HG03571 (cell line): ENCODE measurements at regions not wholly inside any gene's neighbourhood (a gene's known extent, or its start where the extent isn't known, plus 50 kb on each side); places are given as distances from the start of the nearest gene placed in this dataset.

Source experiments
- ATAC-seq: cut with Tn5 transposase; IDR thresholded peaks from one replicate; pipeline ENCODE4 v1.9.1; 2021; ENCODE audit not compliant: unreplicated experiment

DNA sequence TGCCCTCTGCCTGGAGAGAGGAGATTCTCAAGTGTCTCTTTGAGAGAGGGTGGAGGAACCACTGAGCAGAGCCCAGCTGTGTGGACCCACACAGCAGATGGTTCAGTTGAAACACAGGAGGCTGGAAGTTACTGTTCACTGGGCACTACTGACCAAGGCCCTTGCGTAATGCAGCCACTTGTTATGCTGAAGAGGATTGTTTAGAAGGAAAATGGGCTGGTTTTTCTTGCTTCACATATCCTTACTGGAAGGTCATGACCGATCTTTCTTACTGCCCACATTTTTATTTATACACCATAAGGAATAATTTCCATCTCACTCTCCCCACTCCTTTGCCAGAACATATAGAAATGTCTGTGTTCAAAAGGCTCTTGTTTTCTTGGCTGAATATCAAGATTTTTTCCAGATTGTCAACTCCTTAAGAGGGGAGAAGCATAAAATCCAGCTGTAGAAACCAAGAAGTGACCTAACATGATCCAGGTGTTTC lies 375.1 kb upstream of the DDHD1 start:
- no peak for ATAC-seq

DNA sequence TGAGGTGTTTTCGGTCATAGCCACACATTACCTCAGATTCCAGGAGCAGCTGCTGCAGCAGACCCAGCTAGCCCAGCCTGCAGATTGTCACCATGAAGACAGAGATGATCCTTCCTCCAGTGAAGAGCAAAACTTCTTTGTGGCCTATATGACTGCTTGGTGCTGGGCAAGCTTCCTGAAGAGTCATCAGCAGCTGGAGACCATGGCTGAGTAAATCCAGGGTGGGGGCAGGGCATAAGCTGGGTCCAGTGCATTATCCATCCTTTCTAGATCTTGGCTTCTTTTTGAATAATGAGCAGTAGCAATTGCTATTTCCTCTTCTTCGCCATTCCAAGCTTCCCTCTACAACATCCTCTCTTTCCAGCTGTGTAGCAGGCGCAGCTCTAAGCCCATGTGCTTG lies 373.1 kb upstream of the DDHD1 start:
- ATAC-seq: no peak

DNA sequence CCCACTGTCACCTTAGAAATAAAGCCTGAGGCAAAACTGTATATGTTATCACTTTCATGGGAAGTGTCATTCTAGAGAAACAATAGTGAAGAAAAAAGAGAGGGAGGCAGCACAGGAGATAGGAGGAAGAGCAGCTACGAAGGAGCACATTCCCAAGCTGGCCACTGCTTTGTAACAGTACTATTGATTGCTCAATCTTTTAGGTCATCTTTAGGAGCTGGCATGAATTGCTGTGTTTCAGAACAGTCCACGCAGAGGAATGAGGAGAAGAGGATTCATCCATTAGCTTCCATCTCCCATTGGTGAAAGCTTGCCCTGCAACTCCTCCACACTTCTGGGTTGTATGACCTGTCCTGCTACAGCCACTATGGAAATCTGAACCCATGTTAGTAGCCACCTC lies 372.5 kb upstream of the DDHD1 start:
- ATAC-seq: no peak

DNA sequence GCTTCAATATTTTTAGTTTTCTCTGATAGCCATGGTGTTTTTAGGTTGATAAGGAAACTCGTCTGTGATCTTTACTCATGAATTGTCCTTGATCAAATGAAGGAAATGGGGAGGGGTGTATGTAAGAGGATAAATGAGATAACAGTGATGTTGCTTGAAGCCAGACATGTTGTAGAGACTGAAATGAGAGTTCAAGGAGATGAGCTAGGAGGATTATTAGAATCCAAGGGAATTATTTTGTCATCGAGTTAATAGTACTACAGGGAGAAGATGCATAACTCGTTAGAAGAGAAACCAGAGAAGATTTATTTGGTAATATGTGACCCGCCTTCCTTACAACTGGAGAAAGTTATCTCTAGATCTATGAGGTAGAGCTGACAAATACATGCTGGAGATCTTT lies 371.3 kb upstream of the DDHD1 start:
- no peak for ATAC-seq

DNA sequence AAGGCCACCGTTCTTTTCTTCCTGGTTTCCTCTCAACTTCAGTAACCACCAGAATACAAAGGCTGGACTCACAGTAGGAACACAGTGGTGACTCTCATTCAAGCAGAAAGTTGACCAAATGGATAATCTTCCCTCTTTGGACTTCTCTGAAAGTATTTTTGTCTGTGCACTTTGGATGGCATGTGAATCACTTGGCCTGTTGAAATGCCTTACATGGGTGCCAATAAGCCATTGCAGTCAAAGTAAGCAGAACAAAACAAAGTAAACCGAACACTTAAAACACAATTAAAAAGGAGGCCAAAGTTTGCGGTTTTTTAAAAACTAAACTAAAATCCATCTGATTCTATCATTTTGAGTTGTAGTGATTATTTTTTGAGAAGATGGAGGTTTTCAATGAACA lies 370.1 kb upstream of the DDHD1 start:
- ATAC-seq: no peak

DNA sequence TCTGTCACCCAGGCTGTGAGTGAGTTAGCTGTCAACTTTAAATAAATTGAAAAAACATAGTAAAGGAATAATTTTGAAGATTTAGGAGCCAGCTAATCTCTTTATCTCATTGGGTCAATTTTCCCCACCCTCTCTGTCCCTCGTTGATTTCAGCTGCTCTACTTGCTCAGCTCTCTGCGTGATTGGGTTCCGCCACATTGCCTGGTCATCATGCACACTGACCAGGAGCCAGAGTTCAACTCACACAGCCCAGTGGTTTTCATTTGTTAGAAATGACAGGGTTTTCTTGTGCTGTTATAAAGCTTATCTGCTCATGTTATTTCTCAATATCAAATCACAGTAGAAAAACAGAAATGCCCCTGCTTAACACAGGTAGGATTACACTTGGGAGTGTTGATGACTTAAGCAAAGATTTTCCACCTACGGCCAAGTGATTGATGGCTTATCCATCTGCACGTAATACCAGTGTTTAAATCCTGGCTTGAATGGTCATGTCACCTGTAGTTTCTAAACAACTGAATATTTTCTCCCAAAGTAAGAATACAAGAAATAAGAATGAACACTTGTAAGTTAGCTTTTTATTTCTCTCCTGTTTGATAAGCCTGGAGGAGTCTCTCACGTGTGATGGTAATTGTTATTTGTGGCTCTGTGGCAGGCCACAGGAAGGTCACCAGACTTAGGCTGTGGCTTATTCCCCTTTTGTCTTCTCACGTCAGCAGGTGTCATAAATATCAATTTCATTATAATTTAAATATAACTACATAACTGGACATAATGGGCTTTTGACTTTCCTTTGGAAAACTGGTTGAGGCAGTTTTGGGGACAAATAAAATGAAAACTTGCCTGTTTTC lies 367.2 kb upstream of the DDHD1 start:
- ATAC-seq: no peak

DNA sequence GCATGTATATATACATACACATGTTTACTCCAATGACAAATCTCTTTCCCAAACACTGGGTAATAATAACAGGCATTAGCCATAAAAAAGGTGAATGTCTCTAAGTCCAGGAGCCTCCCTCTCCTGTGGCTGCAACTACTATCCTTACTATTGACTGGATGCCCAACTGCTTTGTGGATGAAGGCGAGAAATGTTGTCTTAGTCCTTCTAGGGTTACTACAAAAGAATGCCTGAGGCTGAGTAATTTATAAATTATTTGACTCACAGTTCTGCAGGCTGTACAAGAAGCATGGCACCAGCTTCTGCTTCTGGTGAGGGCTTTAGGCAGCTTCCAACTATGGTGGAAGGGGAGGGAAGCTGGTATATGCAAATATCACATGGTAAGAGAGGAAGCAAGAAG lies 366.0 kb upstream of the DDHD1 start:
- ATAC-seq: no peak

DNA sequence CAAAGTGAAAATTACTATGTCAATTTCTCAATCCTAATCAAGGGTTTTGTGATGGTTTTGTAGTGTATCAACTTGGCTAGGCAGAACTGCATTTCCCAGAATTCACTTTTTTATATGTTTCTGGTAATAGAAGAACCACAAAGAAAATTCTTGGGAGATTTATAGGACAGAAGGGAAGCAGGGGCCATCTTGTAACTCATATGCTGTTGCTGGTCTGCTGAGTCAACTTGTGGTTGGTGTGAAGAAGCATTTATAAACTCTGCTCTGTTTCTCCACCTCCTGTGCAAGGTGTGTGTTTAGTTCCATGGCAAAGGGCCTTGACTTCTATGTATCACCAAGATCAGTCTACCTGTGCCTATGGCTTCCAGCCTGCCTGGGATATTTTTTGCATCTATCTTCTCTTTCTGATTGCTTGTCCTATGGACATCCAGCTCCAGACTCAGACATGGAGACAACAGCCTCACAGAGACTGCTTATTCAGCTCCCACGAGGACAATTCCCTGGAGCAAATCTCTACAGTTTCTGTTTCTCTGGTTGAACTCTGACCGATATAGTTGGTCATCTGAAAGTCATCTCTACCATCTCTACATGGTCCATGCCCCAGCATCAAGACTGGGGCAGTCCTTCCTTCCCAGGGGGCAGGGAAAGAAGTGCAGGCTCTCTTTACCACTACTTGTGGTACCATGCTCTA lies 364.3 kb upstream of the DDHD1 start:
- no peak for ATAC-seq

DNA sequence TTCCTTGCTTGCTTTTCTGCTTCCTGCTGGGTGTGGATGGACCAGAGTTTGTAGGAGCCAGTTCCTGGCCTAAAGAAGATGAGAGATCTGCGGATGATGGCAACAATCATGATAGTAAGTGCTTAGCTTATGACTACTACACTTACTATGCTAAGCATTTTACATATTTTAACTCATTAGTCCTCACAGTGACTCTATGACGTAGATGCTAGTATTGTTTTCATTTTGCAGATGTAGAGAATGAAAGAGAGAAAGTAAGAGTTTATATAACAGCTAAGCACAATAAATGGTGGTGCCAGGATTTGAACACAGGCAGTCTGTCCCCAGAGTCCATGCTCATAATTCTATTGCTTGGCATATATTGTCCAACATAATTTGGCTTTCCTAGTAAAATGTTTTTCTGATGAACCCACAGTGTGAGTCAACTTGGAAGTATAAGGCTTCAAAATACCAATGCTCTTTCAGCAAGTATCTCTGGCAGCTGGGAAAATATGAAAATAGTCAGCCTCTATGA lies 363.2 kb upstream of the DDHD1 start:
- ATAC-seq: no peak

DNA sequence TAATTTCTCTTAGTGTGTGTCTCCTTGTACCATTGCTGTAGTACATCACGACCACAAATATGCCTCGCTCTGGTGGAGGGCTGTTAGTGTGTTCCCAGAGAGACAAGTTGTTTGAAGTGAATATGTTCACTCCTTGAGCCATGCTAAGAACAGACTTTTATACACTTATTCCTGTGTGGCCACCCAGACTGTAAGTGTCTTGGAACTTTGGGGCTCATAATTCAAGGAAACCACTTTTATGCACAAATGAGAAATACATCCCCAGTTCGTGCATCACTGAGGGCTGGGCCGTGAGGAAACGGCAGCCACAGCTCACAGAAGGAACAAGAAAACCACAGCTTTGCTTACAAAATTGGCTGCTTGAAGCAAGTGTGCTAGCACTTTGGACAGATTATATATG lies 362.2 kb upstream of the DDHD1 start:
- ATAC-seq: no peak

DNA sequence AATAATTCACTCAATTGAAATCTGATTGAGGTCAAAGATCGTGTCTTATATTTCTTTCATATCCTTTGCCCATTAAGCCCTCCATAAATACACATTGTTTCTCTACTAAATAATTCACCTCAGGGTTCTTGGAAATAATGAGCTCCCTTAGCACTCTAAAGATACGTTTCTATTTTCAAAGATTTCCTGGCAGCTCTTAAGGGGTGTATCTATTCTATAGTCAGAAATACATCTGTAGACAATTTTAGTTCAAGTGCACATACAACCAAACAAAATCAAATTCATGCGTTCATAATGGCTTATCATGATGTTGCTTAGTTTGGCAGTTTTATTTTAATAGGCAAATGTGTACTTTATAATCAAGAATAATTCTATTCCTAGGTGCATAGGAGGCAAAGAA lies 361.1 kb upstream of the DDHD1 start:
- ATAC-seq: no peak

DNA sequence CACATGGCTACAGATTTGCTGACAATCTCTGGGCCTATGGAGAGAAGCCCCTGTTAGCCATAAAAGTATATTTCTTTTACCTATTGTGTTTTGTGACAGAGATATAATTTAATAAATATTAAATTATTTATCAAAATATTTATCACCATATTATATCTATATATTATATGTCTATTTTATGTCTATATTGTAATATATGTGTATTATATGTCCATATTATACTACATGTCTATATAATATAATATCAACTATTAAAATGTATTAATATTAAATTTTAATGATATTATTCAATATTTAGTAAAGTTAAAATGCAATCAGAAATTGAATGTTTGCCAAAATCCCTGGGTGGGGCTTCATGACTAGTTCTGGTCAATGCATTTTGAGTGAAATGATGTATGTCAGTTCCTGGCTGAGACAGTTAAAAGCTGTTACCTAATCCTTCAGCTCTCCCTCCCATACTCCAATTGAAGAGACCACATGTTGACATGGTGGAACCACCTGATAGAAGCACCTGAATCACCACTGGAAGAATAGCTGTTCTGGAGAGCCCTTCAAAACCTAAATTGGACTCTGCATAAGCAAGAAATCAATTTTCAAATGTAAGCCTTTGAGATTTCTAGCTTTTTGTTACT lies 357.3 kb upstream of the DDHD1 start:
- no peak for ATAC-seq

DNA sequence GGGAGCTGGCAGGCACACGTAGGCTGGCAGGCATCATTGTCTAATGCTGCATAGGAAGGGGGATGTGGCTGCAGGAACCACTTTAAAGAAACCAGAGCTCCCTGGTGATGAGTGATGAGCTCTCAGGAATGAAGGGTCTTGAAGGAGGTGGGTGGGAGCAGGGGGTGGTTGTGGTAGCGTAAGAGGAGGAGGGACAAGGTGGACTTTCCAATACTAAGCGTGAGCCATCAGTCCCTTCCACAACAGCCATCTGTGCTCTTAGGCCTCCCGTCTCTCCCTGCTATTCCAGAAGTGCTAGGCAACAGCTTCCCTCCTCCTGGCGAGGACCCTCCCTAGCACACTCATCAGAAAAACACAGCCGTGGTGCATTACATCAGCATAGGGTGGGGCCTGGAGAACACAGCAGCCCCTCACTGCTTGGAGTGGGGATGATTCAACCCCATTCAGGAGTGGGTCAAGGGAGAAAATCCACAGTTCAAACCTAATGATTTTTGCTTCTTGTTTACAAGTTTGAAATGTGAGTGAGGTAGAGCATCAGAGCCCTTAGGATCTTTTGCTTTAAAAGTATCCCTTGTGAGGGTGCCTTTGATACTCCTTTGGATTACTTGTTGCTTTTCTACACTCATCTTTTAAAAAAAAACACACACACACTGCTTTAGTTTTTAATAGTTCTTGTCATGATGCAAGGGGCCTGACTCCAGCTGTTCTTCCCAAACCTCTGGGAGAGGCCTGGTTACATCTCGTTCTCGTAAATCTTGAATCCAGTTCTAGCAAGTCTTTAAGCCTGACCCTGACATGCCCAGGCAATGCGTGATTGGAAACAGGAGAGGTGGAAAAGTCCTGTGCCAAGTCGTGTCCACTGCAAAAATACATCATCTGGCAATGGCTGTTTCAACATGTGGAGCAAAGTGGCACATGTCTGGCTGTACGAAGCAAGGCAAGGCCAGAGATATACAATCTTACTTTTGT lies 356.4 kb upstream of the DDHD1 start:
- no peak for ATAC-seq

DNA sequence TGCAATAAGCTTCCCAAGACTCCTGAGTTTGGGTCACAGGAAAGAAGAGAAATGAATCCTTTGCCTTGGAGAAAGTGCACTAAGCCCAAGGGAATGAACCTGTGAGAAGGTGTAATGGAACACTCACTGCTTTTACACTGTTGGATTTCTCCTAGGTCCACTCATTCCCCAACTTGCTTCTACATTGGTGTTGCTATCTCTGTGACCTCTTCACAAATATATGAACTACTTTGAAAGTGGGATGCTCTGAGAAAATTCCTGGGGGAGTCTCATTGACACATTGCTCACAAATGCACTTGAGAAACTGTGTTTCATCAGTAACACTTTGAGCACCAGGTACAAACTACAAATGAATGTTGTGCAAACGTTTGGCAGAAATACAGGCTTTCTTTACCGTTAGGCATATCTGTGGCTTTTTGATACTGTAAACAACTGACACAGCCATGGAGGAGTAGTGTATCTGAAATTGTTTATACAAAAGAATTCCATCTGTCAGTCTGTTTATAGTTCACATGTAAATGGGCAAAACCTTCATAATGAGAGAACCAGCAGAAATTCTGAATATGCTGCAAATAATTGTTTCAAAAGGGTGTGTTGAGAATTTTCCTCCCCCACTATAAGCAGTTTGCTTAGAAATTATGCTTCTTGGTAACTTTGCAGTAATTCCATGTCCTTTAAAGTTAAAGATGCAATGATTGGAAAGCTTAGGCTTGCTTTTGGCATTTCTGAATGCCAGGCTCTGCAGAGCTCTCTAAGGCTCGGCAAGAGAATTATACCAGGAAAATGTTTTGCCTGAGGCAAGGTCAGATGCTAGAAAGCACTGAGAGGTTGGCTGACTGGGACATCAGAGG lies 348.5 kb upstream of the DDHD1 start:
- ATAC-seq: no peak

DNA sequence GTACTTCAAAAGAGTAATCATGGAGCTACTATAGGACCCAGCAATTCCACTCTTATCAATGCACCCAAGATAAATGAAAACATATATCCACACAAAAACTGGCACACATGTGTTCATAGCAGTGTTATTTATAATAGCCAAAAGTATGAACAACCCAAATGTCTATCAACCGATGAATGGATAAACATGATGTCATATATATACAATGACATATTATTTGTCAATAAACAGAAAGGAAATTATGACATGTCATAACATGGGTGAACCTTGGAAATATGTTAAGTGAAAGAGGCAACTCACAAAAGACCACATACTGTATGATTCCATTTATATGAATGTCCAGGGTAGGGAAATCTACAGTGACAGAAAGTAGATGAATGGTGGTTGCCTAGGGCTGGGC lies 347.1 kb upstream of the DDHD1 start:
- no peak for ATAC-seq

DNA sequence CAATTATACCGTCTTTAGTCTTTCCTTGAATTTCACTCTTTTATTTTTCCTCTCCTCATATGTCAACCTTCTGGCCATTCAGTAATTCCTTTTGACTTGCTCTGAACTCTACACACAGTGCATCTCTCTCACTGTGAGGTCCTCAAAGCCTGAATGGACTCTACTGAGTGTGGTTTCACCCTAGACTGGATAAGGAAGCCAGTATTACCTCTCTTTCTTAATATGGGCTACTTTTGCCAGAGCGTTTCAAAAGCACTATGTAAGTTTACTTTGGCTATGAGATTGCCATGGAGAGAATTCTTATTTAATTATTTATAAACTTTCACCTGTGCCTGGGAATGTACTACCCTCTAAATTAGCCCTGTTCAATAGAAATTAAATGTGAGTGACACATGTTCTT lies 343.5 kb upstream of the DDHD1 start:
- no peak for ATAC-seq

DNA sequence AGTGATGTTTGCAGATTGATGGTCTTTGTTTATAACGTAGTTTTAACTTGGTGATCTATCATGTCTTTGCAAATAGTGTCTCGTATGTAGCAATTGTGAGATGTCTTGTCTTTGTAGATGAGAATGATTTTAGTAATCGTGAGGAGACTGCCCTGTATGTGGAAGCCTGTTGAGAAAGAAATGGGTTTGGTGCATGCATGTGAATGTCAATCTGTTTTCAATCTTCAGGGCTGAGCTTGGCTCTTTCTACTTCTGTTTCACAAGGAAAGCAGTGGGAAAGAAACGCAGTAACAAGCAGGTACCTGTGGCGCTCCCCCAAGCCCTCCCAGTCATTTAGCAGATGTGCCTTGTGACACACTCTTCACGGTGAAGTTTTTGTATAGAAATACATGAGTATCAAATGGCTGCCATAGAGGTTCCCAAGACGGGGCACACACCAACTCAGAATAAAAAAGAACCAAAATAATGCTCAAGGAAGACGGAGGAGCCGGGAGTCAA lies 342.8 kb upstream of the DDHD1 start:
- no peak for ATAC-seq

DNA sequence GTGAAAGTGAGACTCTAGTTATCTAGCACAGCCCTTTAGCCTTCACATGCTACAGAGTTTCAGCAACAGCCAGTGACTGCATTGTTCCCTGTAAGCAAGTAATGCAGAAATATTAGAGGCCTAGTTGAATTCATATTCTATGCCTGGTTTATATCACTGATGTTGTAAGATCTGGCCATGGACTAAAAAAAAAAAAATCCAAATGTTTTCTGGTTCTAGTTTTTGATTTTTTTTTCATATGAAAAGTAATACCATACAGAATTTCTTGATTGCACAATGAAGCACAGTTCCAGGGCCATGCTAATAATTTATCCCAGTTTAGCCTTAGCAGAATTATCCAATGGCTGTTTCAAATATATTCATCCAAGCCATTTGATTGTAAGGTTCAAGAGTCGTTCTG lies 341.5 kb upstream of the DDHD1 start:
- ATAC-seq: no peak

DNA sequence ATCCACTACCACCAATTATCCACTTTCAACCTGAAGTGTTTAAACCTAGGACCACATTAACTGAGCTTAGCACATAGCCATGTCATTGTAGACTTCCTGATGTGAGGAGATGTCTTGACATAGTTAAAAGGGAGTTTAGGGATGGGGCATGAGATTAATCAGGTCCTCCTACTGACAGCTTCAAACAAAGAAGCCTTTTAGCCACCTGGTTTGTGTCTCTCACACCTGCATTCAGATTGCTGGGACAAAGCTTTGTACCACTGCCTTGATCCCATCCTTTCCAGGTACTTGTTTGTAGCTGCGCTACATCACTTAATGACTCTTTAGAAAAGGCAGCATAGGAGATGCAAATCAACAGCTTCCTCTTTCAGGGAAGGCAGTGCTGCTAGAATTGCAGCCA lies 340.7 kb upstream of the DDHD1 start:
- ATAC-seq: no peak

DNA sequence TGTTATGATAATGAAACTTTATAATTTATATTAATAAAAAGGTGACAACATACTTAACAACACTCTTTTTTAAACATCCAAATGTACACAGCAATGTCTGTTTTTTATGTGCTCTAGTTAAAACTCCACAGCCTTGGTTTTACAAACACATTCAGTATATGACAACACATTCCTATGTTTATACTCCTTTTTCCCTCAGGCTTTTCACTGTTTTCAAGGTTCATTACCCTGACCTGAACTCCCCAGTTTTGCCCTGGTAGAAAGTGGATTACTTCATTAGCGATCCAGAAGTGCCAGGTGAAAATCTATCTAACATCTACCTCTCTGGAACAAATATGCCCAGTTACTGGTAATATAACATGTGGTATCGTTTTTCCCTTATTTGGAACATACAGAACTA lies 340.2 kb upstream of the DDHD1 start:
- ATAC-seq: no peak
